ENCODE measurements at regions not wholly inside any gene's neighbourhood (a gene's known extent, or its start where the extent isn't known, plus 50 kb on each side); places are given as distances from the start of the nearest gene placed in this dataset.
"Not testable (repeated sequence)": the region's sequence is repeated elsewhere in the genome, so short reads cannot be mapped to it uniquely, and the experiment has no call there.

- H3K36me3 ChIP-seq = no peaks in the 10 kb centered on the region
- H3K4me3 ChIP-seq (ENCODE audit: low read depth, low read length) = no peak overlapping the region
- no peak overlapping the region for H3K27ac ChIP-seq
- DNase-seq = no peak
- H3K9me3 ChIP-seq (ENCODE audit: severe bottlenecking) = peaks cover 7% of the 10 kb centered on the region
- H3K27me3 ChIP-seq (ENCODE audit: insufficient read depth, low read depth, severe bottlenecking) = no peaks in the 10 kb centered on the region
- no peak for TF ChIP-seq CTCF (IDR thresholded peaks at IDR 0.05; ENCODE audit: low read depth, low read length)
Measured at GRCh38 chr7:106451171-106451570, 166.4 kb upstream of the NAMPT start.

- Histone ChIP-seq H3K27me3 (ENCODE audit: insufficient read depth, low read depth, severe bottlenecking) (no peaks in the 10 kb centered on the region), H3K36me3 (no peaks in the 10 kb centered on the region), H3K9me3 (ENCODE audit: severe bottlenecking) (peaks cover 7% of the 10 kb centered on the region), H3K4me3 (ENCODE audit: low read depth, low read length) (no peak overlapping the region), H3K27ac (no peak overlapping the region)
- no peak for TF ChIP-seq CTCF (IDR thresholded peaks at IDR 0.05; ENCODE audit: low read depth, low read length)
- no peak for DNase-seq
Measured at GRCh38 chr7:106450716-106451115, 165.9 kb upstream of the NAMPT start.

- H3K4me3 ChIP-seq (ENCODE audit: low read depth, low read length) = no peak overlapping the region
- DNase-seq = no peak
- no peaks in the 10 kb centered on the region for H3K27me3 ChIP-seq (ENCODE audit: insufficient read depth, low read depth, severe bottlenecking)
- no peak overlapping the region for H3K27ac ChIP-seq
- H3K36me3 ChIP-seq = no peaks in the 10 kb centered on the region
- TF ChIP-seq CTCF (IDR thresholded peaks at IDR 0.05; ENCODE audit: low read depth, low read length) = no peak
- peaks cover 7% of the 10 kb centered on the region for H3K9me3 ChIP-seq (ENCODE audit: severe bottlenecking)
Measured at GRCh38 chr7:106448992-106449859, 164.4 kb upstream of the NAMPT start.

GRCh38 chr7:106448346-106448991 is 163.7 kb upstream of the NAMPT start:
- no peak for DNase-seq
- H3K27ac ChIP-seq = no peak overlapping the region
- no peaks in the 10 kb centered on the region for H3K36me3 ChIP-seq
- H3K4me3 ChIP-seq (ENCODE audit: low read depth, low read length) = no peak overlapping the region
- peaks cover 7% of the 10 kb centered on the region for H3K9me3 ChIP-seq (ENCODE audit: severe bottlenecking)
- no peak for TF ChIP-seq CTCF (IDR thresholded peaks at IDR 0.05; ENCODE audit: low read depth, low read length)
- no peaks in the 10 kb centered on the region for H3K27me3 ChIP-seq (ENCODE audit: insufficient read depth, low read depth, severe bottlenecking)

- no peak overlapping the region for H3K27ac ChIP-seq
- no peaks in the 10 kb centered on the region for H3K27me3 ChIP-seq (ENCODE audit: insufficient read depth, low read depth, severe bottlenecking)
- no peaks in the 10 kb centered on the region for H3K36me3 ChIP-seq
- DNase-seq = no peak
- H3K4me3 ChIP-seq (ENCODE audit: low read depth, low read length) = no peak overlapping the region
- TF ChIP-seq CTCF (IDR thresholded peaks at IDR 0.05; ENCODE audit: low read depth, low read length) = no peak
- peaks cover 7% of the 10 kb centered on the region for H3K9me3 ChIP-seq (ENCODE audit: severe bottlenecking)
Measured at GRCh38 chr7:106447318-106447847, 162.6 kb upstream of the NAMPT start.

GRCh38 chr7:106445366-106445765 is 160.6 kb upstream of the NAMPT start:
- not testable (repeated sequence) for H3K9me3 ChIP-seq (ENCODE audit: severe bottlenecking); H3K4me3 ChIP-seq (ENCODE audit: low read depth, low read length); H3K27ac ChIP-seq; H3K36me3 ChIP-seq; DNase-seq; H3K27me3 ChIP-seq (ENCODE audit: insufficient read depth, low read depth, severe bottlenecking)

Data from WERI-Rb-1 (cell line).